GM23338 (cell line): ENCODE measurements at regions not wholly inside any gene's neighbourhood (a gene's known extent, or its start where the extent isn't known, plus 50 kb on each side); places are given as distances from the start of the nearest gene placed in this dataset.

Experiments used
- CTCF ChIP-seq, 2 experiments: fragments of 200-600 bp in 1 of 2; sonication (generic) in 1 of 2; conservative IDR thresholded peaks; 2 replicates each; pipeline versions ENCODE4 v1.5.1 to v1.6.1; 2016 to 2017; ENCODE audit warnings: antibody characterized with exemption in 2 of 2, low read depth in 2 of 2, mild to moderate bottlenecking in 2 of 2, moderate library complexity in 1 of 2
- EZH2 ChIP-seq: fragments of 200-600 bp; sonication (generic); IDR thresholded peaks from one replicate; pipeline ENCODE4 v1.8.0; 2017; ENCODE audit warnings: antibody characterized with exemption, mild to moderate bottlenecking, low read depth; ENCODE audit not compliant: unreplicated experiment
- EZH2phosphoT487 ChIP-seq: fragments of 200-600 bp; sonication (generic); IDR thresholded peaks from one replicate; pipeline ENCODE4 v1.8.1; 2018; ENCODE audit warnings: antibody characterized with exemption; ENCODE audit not compliant: unreplicated experiment
- TF ChIP-seq, protein P1 (sequence below): IDR thresholded peaks from one replicate; pipeline ENCODE4 v1.6.1; 2018; ENCODE audit warnings: antibody characterized with exemption; ENCODE audit not compliant: unreplicated experiment

DNA sequence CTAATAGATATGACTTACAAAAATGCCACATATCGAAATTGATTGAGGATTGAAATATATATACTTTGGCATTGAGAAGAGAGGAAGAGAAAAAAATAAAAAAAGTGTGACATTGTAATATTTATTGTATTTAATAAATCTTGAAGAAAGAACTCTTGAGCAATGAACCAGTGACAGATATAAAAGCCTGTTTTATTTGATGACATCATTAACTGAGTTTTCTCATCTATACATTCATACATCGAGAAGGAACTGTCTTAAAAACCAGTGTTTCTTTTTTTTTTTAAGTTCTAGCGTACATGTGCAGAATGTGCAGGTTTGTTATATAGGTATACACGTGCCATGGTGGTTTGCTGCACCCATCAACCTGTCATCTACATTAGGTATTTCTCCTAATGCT, 368.2 kb downstream of the SNAPC1 start:
- TF ChIP-seq CTCF (conservative IDR thresholded peaks at IDR 0.05; ENCODE audit: low read depth in 2 of 2) = no peak
- TF ChIP-seq, protein P1, sequence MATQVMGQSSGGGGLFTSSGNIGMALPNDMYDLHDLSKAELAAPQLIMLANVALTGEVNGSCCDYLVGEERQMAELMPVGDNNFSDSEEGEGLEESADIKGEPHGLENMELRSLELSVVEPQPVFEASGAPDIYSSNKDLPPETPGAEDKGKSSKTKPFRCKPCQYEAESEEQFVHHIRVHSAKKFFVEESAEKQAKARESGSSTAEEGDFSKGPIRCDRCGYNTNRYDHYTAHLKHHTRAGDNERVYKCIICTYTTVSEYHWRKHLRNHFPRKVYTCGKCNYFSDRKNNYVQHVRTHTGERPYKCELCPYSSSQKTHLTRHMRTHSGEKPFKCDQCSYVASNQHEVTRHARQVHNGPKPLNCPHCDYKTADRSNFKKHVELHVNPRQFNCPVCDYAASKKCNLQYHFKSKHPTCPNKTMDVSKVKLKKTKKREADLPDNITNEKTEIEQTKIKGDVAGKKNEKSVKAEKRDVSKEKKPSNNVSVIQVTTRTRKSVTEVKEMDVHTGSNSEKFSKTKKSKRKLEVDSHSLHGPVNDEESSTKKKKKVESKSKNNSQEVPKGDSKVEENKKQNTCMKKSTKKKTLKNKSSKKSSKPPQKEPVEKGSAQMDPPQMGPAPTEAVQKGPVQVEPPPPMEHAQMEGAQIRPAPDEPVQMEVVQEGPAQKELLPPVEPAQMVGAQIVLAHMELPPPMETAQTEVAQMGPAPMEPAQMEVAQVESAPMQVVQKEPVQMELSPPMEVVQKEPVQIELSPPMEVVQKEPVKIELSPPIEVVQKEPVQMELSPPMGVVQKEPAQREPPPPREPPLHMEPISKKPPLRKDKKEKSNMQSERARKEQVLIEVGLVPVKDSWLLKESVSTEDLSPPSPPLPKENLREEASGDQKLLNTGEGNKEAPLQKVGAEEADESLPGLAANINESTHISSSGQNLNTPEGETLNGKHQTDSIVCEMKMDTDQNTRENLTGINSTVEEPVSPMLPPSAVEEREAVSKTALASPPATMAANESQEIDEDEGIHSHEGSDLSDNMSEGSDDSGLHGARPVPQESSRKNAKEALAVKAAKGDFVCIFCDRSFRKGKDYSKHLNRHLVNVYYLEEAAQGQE = no peak
- no peak for TF ChIP-seq EZH2
- TF ChIP-seq EZH2phosphoT487 = no peak
